T1000 (cell line): ENCODE measurements at regions not wholly inside any gene's neighbourhood (a gene's known extent, or its start where the extent isn't known, plus 50 kb on each side); places are given as distances from the start of the nearest gene placed in this dataset.
"Not testable (repeated sequence)": the region's sequence is repeated elsewhere in the genome, so short reads cannot be mapped to it uniquely, and the experiment has no call there.

Experiments used
- DNase-seq: peaks from one replicate; lab custom pipeline; 2025; ENCODE audit warnings: mixed read lengths; lab: John Stamatoyannopoulos, UW

- no peak for DNase-seq
Measured at GRCh38 chr15:100767001-100767825, 112.4 kb upstream of the ALDH1A3 start.

GRCh38 chr15:100768501-100768931 lies 111.1 kb upstream of the ALDH1A3 start:
- no peak for DNase-seq

- DNase-seq, result no peak
Measured at GRCh38 chr15:100769043-100769974, 110.3 kb upstream of the ALDH1A3 start.

GRCh38 chr15:100769975-100770340 lies 109.7 kb upstream of the ALDH1A3 start:
- no peak for DNase-seq

- DNase-seq, result no peak
Measured at GRCh38 chr15:100770661-100771584, 108.7 kb upstream of the ALDH1A3 start.

GRCh38 chr15:100771746-100772145 lies 107.9 kb upstream of the ALDH1A3 start:
- no peak for DNase-seq

GRCh38 chr15:100772478-100772877 lies 107.2 kb upstream of the ALDH1A3 start:
- no peak for DNase-seq

- DNase-seq, result no peak
Measured at GRCh38 chr15:100772892-100773520, 106.6 kb upstream of the ALDH1A3 start.

- DNase-seq, result not testable (repeated sequence)
Measured at GRCh38 chr15:100774044-100774443, 105.6 kb upstream of the ALDH1A3 start.

GRCh38 chr15:100775581-100776185 lies 103.9 kb upstream of the ALDH1A3 start:
- no peak for DNase-seq

GRCh38 chr15:100777821-100778220 lies 101.8 kb upstream of the ALDH1A3 start:
- no peak for DNase-seq

- DNase-seq, result no peak
Measured at GRCh38 chr15:100778831-100779288, 100.8 kb upstream of the ALDH1A3 start.

GRCh38 chr15:100779331-100780207 lies 100.1 kb upstream of the ALDH1A3 start:
- DNase-seq, result no peak

GRCh38 chr15:100780208-100780800 lies 99.3 kb upstream of the ALDH1A3 start:
- no peak for DNase-seq

GRCh38 chr15:100781061-100781960 lies 98.3 kb upstream of the ALDH1A3 start:
- no peak for DNase-seq

- no peak for DNase-seq
Measured at GRCh38 chr15:100781961-100782530, 97.6 kb upstream of the ALDH1A3 start.

GRCh38 chr15:100783291-100783690 lies 96.3 kb upstream of the ALDH1A3 start:
- no peak for DNase-seq
